ENCODE measurements at regions not wholly inside any gene's neighbourhood (a gene's known extent, or its start where the extent isn't known, plus 50 kb on each side); places are given as distances from the start of the nearest gene placed in this dataset.

GRCh38 chr5:162752612-162753011 lies 684.8 kb upstream of the CCNG1 start:
- H3K27me3 ChIP-seq, result no peaks in the 10 kb centered on the region
- no peaks in the 10 kb centered on the region for H3K4me1 ChIP-seq
- whole genome bisulfite sequencing, result 82% methylated on average over 3 of the region's 3 CpGs
- H3K27ac ChIP-seq, result no peak overlapping the region
- no peak for DNase-seq (ENCODE audit: low spot score in 2 of 2)
- H3K4me3 ChIP-seq, result no peak overlapping the region
- peaks cover 3% of the 10 kb centered on the region for H3K9me3 ChIP-seq
- TF ChIP-seq EP300 (IDR thresholded peaks at IDR 0.05) (no peak), POLR2A (IDR thresholded peaks at IDR 0.05) (no peak), POLR2AphosphoS5 (IDR thresholded peaks at IDR 0.05) (no peak)
- TF ChIP-seq, protein P1, sequence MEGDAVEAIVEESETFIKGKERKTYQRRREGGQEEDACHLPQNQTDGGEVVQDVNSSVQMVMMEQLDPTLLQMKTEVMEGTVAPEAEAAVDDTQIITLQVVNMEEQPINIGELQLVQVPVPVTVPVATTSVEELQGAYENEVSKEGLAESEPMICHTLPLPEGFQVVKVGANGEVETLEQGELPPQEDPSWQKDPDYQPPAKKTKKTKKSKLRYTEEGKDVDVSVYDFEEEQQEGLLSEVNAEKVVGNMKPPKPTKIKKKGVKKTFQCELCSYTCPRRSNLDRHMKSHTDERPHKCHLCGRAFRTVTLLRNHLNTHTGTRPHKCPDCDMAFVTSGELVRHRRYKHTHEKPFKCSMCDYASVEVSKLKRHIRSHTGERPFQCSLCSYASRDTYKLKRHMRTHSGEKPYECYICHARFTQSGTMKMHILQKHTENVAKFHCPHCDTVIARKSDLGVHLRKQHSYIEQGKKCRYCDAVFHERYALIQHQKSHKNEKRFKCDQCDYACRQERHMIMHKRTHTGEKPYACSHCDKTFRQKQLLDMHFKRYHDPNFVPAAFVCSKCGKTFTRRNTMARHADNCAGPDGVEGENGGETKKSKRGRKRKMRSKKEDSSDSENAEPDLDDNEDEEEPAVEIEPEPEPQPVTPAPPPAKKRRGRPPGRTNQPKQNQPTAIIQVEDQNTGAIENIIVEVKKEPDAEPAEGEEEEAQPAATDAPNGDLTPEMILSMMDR (IDR thresholded peaks at IDR 0.05), result no peak
- H3K36me3 ChIP-seq, result no peaks in the 10 kb centered on the region

- Histone ChIP-seq H3K4me3 (no peak overlapping the region), H3K9me3 (no peaks in the 10 kb centered on the region), H3K4me1 (no peaks in the 10 kb centered on the region), H3K27ac (no peak overlapping the region), H3K27me3 (no peaks in the 10 kb centered on the region), H3K36me3 (no peaks in the 10 kb centered on the region)
- 67% methylated on average over 5 of the region's 5 CpGs for WGBS
- DNase-seq (ENCODE audit: low spot score in 2 of 2), result no peak
- TF ChIP-seq EP300 (IDR thresholded peaks at IDR 0.05) (no peak), POLR2A (IDR thresholded peaks at IDR 0.05) (no peak), POLR2AphosphoS5 (IDR thresholded peaks at IDR 0.05) (no peak)
- TF ChIP-seq, protein P1 (IDR thresholded peaks at IDR 0.05), result no peak
Measured at GRCh38 chr5:162762119-162762518, 675.3 kb upstream of the CCNG1 start.

- 59% methylated on average over 4 of the region's 4 CpGs for WGBS
- no peak overlapping the region for H3K4me3 ChIP-seq
- no peaks in the 10 kb centered on the region for H3K36me3 ChIP-seq
- no peaks in the 10 kb centered on the region for H3K9me3 ChIP-seq
- H3K27me3 ChIP-seq, result no peaks in the 10 kb centered on the region
- H3K4me1 ChIP-seq, result no peaks in the 10 kb centered on the region
- TF ChIP-seq POLR2A (IDR thresholded peaks at IDR 0.05) (no peak), EP300 (IDR thresholded peaks at IDR 0.05) (no peak), POLR2AphosphoS5 (IDR thresholded peaks at IDR 0.05) (no peak)
- TF ChIP-seq, protein P1 (IDR thresholded peaks at IDR 0.05), result no peak
- no peak for DNase-seq (ENCODE audit: low spot score in 2 of 2)
- H3K27ac ChIP-seq, result no peak overlapping the region
Measured at GRCh38 chr5:162769019-162769418, 668.4 kb upstream of the CCNG1 start.

DNA sequence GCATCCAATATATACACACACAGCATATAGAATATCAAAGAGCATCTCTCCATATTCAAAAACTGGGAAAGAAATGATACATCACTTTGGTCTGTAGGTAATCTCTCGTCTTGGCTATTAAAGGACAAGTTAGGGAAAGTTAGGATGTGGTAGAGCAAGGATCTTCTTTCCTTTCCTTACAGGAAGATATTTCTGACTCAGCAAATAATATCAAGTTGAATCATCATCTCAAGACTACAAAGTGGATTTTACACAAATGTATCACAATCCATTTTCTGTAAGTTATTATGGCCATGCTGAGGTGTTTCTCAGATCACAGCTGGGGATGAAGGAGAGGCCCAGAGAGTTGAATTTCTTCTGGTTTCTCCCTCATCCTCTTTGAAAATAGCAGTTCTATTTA lies 651.7 kb upstream of the CCNG1 start:
- Histone ChIP-seq H3K36me3 (no peaks in the 10 kb centered on the region), H3K9me3 (no peaks in the 10 kb centered on the region), H3K27ac (no peak overlapping the region), H3K4me3 (no peak overlapping the region), H3K27me3 (no peaks in the 10 kb centered on the region), H3K4me1 (no peaks in the 10 kb centered on the region)
- no peak for DNase-seq (ENCODE audit: low spot score in 2 of 2)
- WGBS, result 36% methylated on average over 1 of the region's 1 CpG
- TF ChIP-seq, protein P1 (IDR thresholded peaks at IDR 0.05), result no peak
- TF ChIP-seq POLR2A (IDR thresholded peaks at IDR 0.05) (no peak), POLR2AphosphoS5 (IDR thresholded peaks at IDR 0.05) (no peak), EP300 (IDR thresholded peaks at IDR 0.05) (no peak)

DNA sequence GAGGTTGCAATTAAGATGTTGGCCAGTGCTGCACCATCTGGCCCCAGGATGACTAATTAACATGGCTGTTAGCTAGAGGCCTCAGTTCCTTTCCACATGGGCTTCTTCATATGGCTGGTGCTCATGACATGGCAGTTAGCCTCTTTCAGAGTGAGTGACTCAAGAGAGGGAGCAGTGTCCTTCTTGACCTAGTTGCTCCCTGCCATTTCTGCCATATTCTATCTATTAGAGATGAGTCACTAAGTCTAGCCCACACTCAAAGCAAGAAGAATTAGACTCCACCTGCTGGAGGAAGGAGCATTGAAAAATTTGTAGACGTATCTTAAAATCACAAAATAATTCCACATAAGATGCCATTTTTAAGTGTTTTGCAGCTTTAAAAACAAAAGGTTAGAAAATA lies 651.2 kb upstream of the CCNG1 start:
- H3K9me3 ChIP-seq, result no peaks in the 10 kb centered on the region
- H3K36me3 ChIP-seq, result no peaks in the 10 kb centered on the region
- no peak for DNase-seq (ENCODE audit: low spot score in 2 of 2)
- H3K27me3 ChIP-seq, result no peaks in the 10 kb centered on the region
- no peak overlapping the region for H3K27ac ChIP-seq
- H3K4me3 ChIP-seq, result no peak overlapping the region
- WGBS, result 81% methylated on average over 1 of the region's 1 CpG
- TF ChIP-seq POLR2AphosphoS5 (IDR thresholded peaks at IDR 0.05) (no peak), POLR2A (IDR thresholded peaks at IDR 0.05) (no peak), EP300 (IDR thresholded peaks at IDR 0.05) (no peak)
- TF ChIP-seq, protein P1 (IDR thresholded peaks at IDR 0.05), result no peak
- no peaks in the 10 kb centered on the region for H3K4me1 ChIP-seq
